ENCODE measurements at regions not wholly inside any gene's neighbourhood (a gene's known extent, or its start where the extent isn't known, plus 50 kb on each side); places are given as distances from the start of the nearest gene placed in this dataset.

- H3K4me1 ChIP-seq (ENCODE audit: control insufficient read depth in 1 of 2, insufficient read depth in 2 of 2, low read length in 2 of 2) = no peaks in the 10 kb centered on the region
- H3K27me3 ChIP-seq (ENCODE audit: control insufficient read depth in 1 of 2, insufficient read depth in 2 of 2, low read length in 1 of 2) = no peaks in the 10 kb centered on the region
- no peak overlapping the region for H3K4me3 ChIP-seq (ENCODE audit: low read length in 2 of 2)
- DNase-seq (no peak), ATAC-seq (ENCODE audit: low FRiP score) (no peak)
- intact Hi-C loops (cut with DNase I) = no loop called here
- no peaks in the 10 kb centered on the region for H3K9me3 ChIP-seq (ENCODE audit: control insufficient read depth, low read length)
- no peaks in the 10 kb centered on the region for H3K36me3 ChIP-seq (ENCODE audit: control insufficient read depth in 1 of 2, insufficient read depth in 2 of 2, low read length in 1 of 2)
- no peak overlapping the region for H3K27ac ChIP-seq (ENCODE audit: low read depth in 1 of 2, low read length in 2 of 2)
These were observed 227.3 kb downstream of the XPNPEP1 start for GRCh38 chr10:109695988-109696387.

DNA sequence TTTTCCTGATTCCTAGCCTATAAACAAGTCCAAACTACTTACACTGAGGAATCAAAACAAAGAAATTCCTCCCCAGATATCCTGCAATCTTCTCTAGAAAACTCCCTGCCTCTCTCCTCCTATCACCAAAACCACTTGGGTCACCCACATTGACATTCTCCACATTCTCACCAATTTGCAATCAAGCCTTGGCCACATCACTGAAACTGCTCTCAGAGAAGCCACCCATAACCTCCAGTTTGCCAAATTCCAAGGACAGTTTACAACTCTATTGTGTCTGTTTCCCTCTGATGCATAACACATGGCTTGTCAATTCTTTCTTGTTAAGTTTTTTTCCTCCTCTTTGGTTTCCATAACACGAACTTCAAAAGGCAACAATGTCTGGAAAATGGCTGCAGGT, 233.5 kb downstream of the XPNPEP1 start:
- Histone ChIP-seq H3K27me3 (ENCODE audit: control insufficient read depth in 1 of 2, insufficient read depth in 2 of 2, low read length in 1 of 2) (no peaks in the 10 kb centered on the region), H3K27ac (ENCODE audit: low read depth in 1 of 2, low read length in 2 of 2) (no peak overlapping the region), H3K4me3 (ENCODE audit: low read length in 2 of 2) (no peak overlapping the region), H3K36me3 (ENCODE audit: control insufficient read depth in 1 of 2, insufficient read depth in 2 of 2, low read length in 1 of 2) (no peaks in the 10 kb centered on the region), H3K9me3 (ENCODE audit: control insufficient read depth, low read length) (peaks cover 4% of the 10 kb centered on the region), H3K4me1 (ENCODE audit: control insufficient read depth in 1 of 2, insufficient read depth in 2 of 2, low read length in 2 of 2) (no peaks in the 10 kb centered on the region)
- intact Hi-C loops (cut with DNase I) = no loop called here
- 10 to 23% methylated on average over 1 of the region's 1 CpG for WGBS, 2 donors
- no peak for DNase-seq
- no peak for ATAC-seq (ENCODE audit: low FRiP score)

DNA sequence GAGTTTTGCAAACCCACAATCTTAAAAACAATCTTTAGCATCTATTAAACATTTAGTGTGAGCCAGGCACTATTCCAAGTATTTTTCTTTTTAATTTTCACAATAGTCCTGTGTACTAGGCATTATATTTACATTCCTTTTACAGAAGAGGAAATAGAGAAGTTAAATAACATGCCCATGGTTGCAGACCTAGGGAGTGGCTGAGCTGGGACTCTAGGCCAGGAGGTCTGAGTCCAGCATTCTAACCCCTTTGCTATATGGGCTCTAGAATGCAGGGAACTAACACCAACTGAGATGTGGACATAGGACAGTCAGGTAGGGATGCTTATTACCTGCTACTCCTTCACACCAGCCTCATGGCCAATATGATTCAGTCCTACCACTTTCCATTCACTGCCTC, 243.8 kb downstream of the XPNPEP1 start:
- Histone ChIP-seq H3K4me3 (ENCODE audit: low read length in 2 of 2) (no peak overlapping the region), H3K27me3 (ENCODE audit: control insufficient read depth in 1 of 2, insufficient read depth in 2 of 2, low read length in 1 of 2) (no peaks in the 10 kb centered on the region), H3K27ac (ENCODE audit: low read depth in 1 of 2, low read length in 2 of 2) (no peak overlapping the region), H3K9me3 (ENCODE audit: control insufficient read depth, low read length) (no peaks in the 10 kb centered on the region), H3K36me3 (ENCODE audit: control insufficient read depth in 1 of 2, insufficient read depth in 2 of 2, low read length in 1 of 2) (no peaks in the 10 kb centered on the region), H3K4me1 (ENCODE audit: control insufficient read depth in 1 of 2, insufficient read depth in 2 of 2, low read length in 2 of 2) (no peaks in the 10 kb centered on the region)
- no peak for DNase-seq
- ATAC-seq (ENCODE audit: low FRiP score) = no peak
- intact Hi-C loops (cut with DNase I) = no loop called here

- Histone ChIP-seq H3K27ac (ENCODE audit: low read depth in 1 of 2, low read length in 2 of 2) (no peak overlapping the region), H3K27me3 (ENCODE audit: control insufficient read depth in 1 of 2, insufficient read depth in 2 of 2, low read length in 1 of 2) (no peaks in the 10 kb centered on the region), H3K4me1 (ENCODE audit: control insufficient read depth in 1 of 2, insufficient read depth in 2 of 2, low read length in 2 of 2) (no peaks in the 10 kb centered on the region), H3K36me3 (ENCODE audit: control insufficient read depth in 1 of 2, insufficient read depth in 2 of 2, low read length in 1 of 2) (no peaks in the 10 kb centered on the region), H3K9me3 (ENCODE audit: control insufficient read depth, low read length) (no peaks in the 10 kb centered on the region), H3K4me3 (ENCODE audit: low read length in 2 of 2) (no peak overlapping the region)
- DNase-seq (no peak), ATAC-seq (ENCODE audit: low FRiP score) (no peak)
- intact Hi-C loops (cut with DNase I) = no loop called here
- 82 to 84% methylated on average over 1 of the region's 1 CpG for WGBS, 2 donors
These were observed 244.5 kb downstream of the XPNPEP1 start for GRCh38 chr10:109678857-109679256.

- Histone ChIP-seq H3K27ac (ENCODE audit: low read depth in 1 of 2, low read length in 2 of 2) (no peak overlapping the region), H3K27me3 (ENCODE audit: control insufficient read depth in 1 of 2, insufficient read depth in 2 of 2, low read length in 1 of 2) (no peaks in the 10 kb centered on the region), H3K4me1 (ENCODE audit: control insufficient read depth in 1 of 2, insufficient read depth in 2 of 2, low read length in 2 of 2) (no peaks in the 10 kb centered on the region), H3K36me3 (ENCODE audit: control insufficient read depth in 1 of 2, insufficient read depth in 2 of 2, low read length in 1 of 2) (no peaks in the 10 kb centered on the region), H3K9me3 (ENCODE audit: control insufficient read depth, low read length) (no peaks in the 10 kb centered on the region), H3K4me3 (ENCODE audit: low read length in 2 of 2) (no peak overlapping the region)
- intact Hi-C loops (cut with DNase I) = no loop called here
- DNase-seq = no peak
- ATAC-seq (ENCODE audit: low FRiP score) = no peak
These were observed 246.6 kb downstream of the XPNPEP1 start for GRCh38 chr10:109676703-109677102.

GRCh38 chr10:109668703-109669102, 254.6 kb downstream of the XPNPEP1 start:
- intact Hi-C loops (cut with DNase I) = no loop called here
- ATAC-seq (ENCODE audit: low FRiP score) = no peak

GRCh38 chr10:109668154-109668665, 255.1 kb downstream of the XPNPEP1 start:
- Histone ChIP-seq H3K27ac (ENCODE audit: low read depth in 1 of 2, low read length in 2 of 2) (no peak overlapping the region), H3K4me3 (ENCODE audit: low read length in 2 of 2) (no peak overlapping the region), H3K36me3 (ENCODE audit: control insufficient read depth in 1 of 2, insufficient read depth in 2 of 2, low read length in 1 of 2) (no peaks in the 10 kb centered on the region), H3K27me3 (ENCODE audit: control insufficient read depth in 1 of 2, insufficient read depth in 2 of 2, low read length in 1 of 2) (no peaks in the 10 kb centered on the region), H3K4me1 (ENCODE audit: control insufficient read depth in 1 of 2, insufficient read depth in 2 of 2, low read length in 2 of 2) (no peaks in the 10 kb centered on the region), H3K9me3 (ENCODE audit: control insufficient read depth, low read length) (no peaks in the 10 kb centered on the region)
- DNase-seq = no peak
- intact Hi-C loops (cut with DNase I) = no loop called here
- no peak for ATAC-seq (ENCODE audit: low FRiP score)
- 51 to 64% methylated on average over 5 of the region's 5 CpGs for WGBS, 2 donors

More at GRCh38 chr10:109668703-109669102, 254.6 kb downstream of the XPNPEP1 start:
- no peak overlapping the region for H3K4me3 ChIP-seq (ENCODE audit: low read length in 2 of 2)
- no peaks in the 10 kb centered on the region for H3K9me3 ChIP-seq (ENCODE audit: control insufficient read depth, low read length)
- no peak for DNase-seq
- H3K27me3 ChIP-seq (ENCODE audit: control insufficient read depth in 1 of 2, insufficient read depth in 2 of 2, low read length in 1 of 2) = no peaks in the 10 kb centered on the region
- H3K27ac ChIP-seq (ENCODE audit: low read depth in 1 of 2, low read length in 2 of 2) = no peak overlapping the region
- no peaks in the 10 kb centered on the region for H3K36me3 ChIP-seq (ENCODE audit: control insufficient read depth in 1 of 2, insufficient read depth in 2 of 2, low read length in 1 of 2)
- no peaks in the 10 kb centered on the region for H3K4me1 ChIP-seq (ENCODE audit: control insufficient read depth in 1 of 2, insufficient read depth in 2 of 2, low read length in 2 of 2)

DNA sequence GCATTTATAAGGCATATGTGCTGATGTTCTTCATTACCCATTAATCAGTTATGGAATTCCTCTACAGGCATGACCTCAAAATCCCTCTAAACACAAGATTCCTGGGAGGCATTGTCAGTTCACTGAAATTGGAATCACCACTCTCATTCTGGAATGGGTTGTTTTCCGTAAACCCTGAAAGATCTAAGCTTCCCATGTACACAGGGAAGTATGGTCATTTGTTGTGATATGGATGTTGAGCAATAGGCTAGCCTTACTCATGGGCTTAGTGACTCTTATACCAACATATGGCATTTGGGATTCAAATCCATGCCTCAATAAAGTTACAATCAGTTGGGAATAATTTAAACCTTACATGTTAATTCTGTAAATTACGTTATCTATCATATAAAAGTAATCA, 258.0 kb downstream of the XPNPEP1 start:
- Histone ChIP-seq H3K4me1 (ENCODE audit: control insufficient read depth in 1 of 2, insufficient read depth in 2 of 2, low read length in 2 of 2) (no peaks in the 10 kb centered on the region), H3K4me3 (ENCODE audit: low read length in 2 of 2) (no peak overlapping the region), H3K27ac (ENCODE audit: low read depth in 1 of 2, low read length in 2 of 2) (no peak overlapping the region), H3K9me3 (ENCODE audit: control insufficient read depth, low read length) (no peaks in the 10 kb centered on the region), H3K36me3 (ENCODE audit: control insufficient read depth in 1 of 2, insufficient read depth in 2 of 2, low read length in 1 of 2) (no peaks in the 10 kb centered on the region), H3K27me3 (ENCODE audit: control insufficient read depth in 1 of 2, insufficient read depth in 2 of 2, low read length in 1 of 2) (no peaks in the 10 kb centered on the region)
- ATAC-seq (ENCODE audit: low FRiP score) (no peak), DNase-seq (no peak)
- WGBS, 2 donors = 82 to 84% methylated on average over 2 of the region's 2 CpGs
- intact Hi-C loops (cut with DNase I) = no loop called here

- intact Hi-C loops (cut with DNase I) = no loop called here
- no peaks in the 10 kb centered on the region for H3K36me3 ChIP-seq (ENCODE audit: control insufficient read depth in 1 of 2, insufficient read depth in 2 of 2, low read length in 1 of 2)
- H3K9me3 ChIP-seq (ENCODE audit: control insufficient read depth, low read length) = no peaks in the 10 kb centered on the region
- WGBS, 2 donors = 80 to 85% methylated on average over 4 of the region's 4 CpGs
- no peak for ATAC-seq (ENCODE audit: low FRiP score)
- no peak overlapping the region for H3K27ac ChIP-seq (ENCODE audit: low read depth in 1 of 2, low read length in 2 of 2)
- no peaks in the 10 kb centered on the region for H3K4me1 ChIP-seq (ENCODE audit: control insufficient read depth in 1 of 2, insufficient read depth in 2 of 2, low read length in 2 of 2)
- DNase-seq = no peak
- no peaks in the 10 kb centered on the region for H3K27me3 ChIP-seq (ENCODE audit: control insufficient read depth in 1 of 2, insufficient read depth in 2 of 2, low read length in 1 of 2)
- no peak overlapping the region for H3K4me3 ChIP-seq (ENCODE audit: low read length in 2 of 2)
These were observed 258.8 kb downstream of the XPNPEP1 start for GRCh38 chr10:109664554-109664953.
